ENCODE measurements at regions not wholly inside any gene's neighbourhood (a gene's known extent, or its start where the extent isn't known, plus 50 kb on each side); places are given as distances from the start of the nearest gene placed in this dataset.

- no peak overlapping the region for H3K27ac Mint-ChIP-seq (ENCODE audit: unreplicated experiment)
- H3K4me3 Mint-ChIP-seq (ENCODE audit: unreplicated experiment) = no peak overlapping the region
- no peak for TF ChIP-seq CTCF (IDR thresholded peaks at IDR 0.05)
- no peaks in the 10 kb centered on the region for H3K4me1 Mint-ChIP-seq (ENCODE audit: unreplicated experiment)
- H3K27me3 Mint-ChIP-seq (ENCODE audit: unreplicated experiment) = peaks cover 5% of the 10 kb centered on the region
- no peak for DNase-seq (ENCODE audit: extremely low spot score, unreplicated experiment)
- no peaks in the 10 kb centered on the region for H3K9me3 Mint-ChIP-seq (ENCODE audit: unreplicated experiment)
- H3K36me3 Mint-ChIP-seq (ENCODE audit: unreplicated experiment) = no peaks in the 10 kb centered on the region
These were observed 807.9 kb downstream of the CDH8 start for GRCh38 chr16:61228371-61228770.

GRCh38 chr16:61215605-61216004 lies 820.6 kb downstream of the CDH8 start:
- H3K36me3 Mint-ChIP-seq (ENCODE audit: unreplicated experiment) = no peaks in the 10 kb centered on the region

GRCh38 chr16:61214780-61215179 lies 821.5 kb downstream of the CDH8 start:
- no peak for TF ChIP-seq CTCF (IDR thresholded peaks at IDR 0.05)
- H3K4me3 Mint-ChIP-seq (ENCODE audit: unreplicated experiment) = no peak overlapping the region
- H3K27me3 Mint-ChIP-seq (ENCODE audit: unreplicated experiment) = no peaks in the 10 kb centered on the region
- no peak for DNase-seq (ENCODE audit: extremely low spot score, unreplicated experiment)
- H3K4me1 Mint-ChIP-seq (ENCODE audit: unreplicated experiment) = no peaks in the 10 kb centered on the region
- no peaks in the 10 kb centered on the region for H3K9me3 Mint-ChIP-seq (ENCODE audit: unreplicated experiment)
- H3K36me3 Mint-ChIP-seq (ENCODE audit: unreplicated experiment) = no peaks in the 10 kb centered on the region
- H3K27ac Mint-ChIP-seq (ENCODE audit: unreplicated experiment) = no peak overlapping the region

More at GRCh38 chr16:61215605-61216004, 820.6 kb downstream of the CDH8 start:
- Mint-ChIP-seq H3K4me1 (ENCODE audit: unreplicated experiment) (no peaks in the 10 kb centered on the region), H3K9me3 (ENCODE audit: unreplicated experiment) (no peaks in the 10 kb centered on the region), H3K4me3 (ENCODE audit: unreplicated experiment) (no peak overlapping the region), H3K27ac (ENCODE audit: unreplicated experiment) (no peak overlapping the region), H3K27me3 (ENCODE audit: unreplicated experiment) (no peaks in the 10 kb centered on the region)
- no peak for DNase-seq (ENCODE audit: extremely low spot score, unreplicated experiment)
- no peak for TF ChIP-seq CTCF (IDR thresholded peaks at IDR 0.05)

- DNase-seq (ENCODE audit: extremely low spot score, unreplicated experiment) = no peak
- H3K4me1 Mint-ChIP-seq (ENCODE audit: unreplicated experiment) = no peaks in the 10 kb centered on the region
- no peak for TF ChIP-seq CTCF (IDR thresholded peaks at IDR 0.05)
- no peaks in the 10 kb centered on the region for H3K27me3 Mint-ChIP-seq (ENCODE audit: unreplicated experiment)
- H3K27ac Mint-ChIP-seq (ENCODE audit: unreplicated experiment) = no peak overlapping the region
- H3K4me3 Mint-ChIP-seq (ENCODE audit: unreplicated experiment) = no peak overlapping the region
- H3K9me3 Mint-ChIP-seq (ENCODE audit: unreplicated experiment) = no peaks in the 10 kb centered on the region
- no peaks in the 10 kb centered on the region for H3K36me3 Mint-ChIP-seq (ENCODE audit: unreplicated experiment)
These were observed 826.2 kb downstream of the CDH8 start for GRCh38 chr16:61210076-61210475.

GRCh38 chr16:61195006-61195405 lies 841.2 kb downstream of the CDH8 start:
- DNase-seq (ENCODE audit: extremely low spot score, unreplicated experiment) = no peak
- TF ChIP-seq CTCF (IDR thresholded peaks at IDR 0.05) = no peak
- H3K27ac Mint-ChIP-seq (ENCODE audit: unreplicated experiment) = no peak overlapping the region

More at GRCh38 chr16:61195006-61195405, 841.2 kb downstream of the CDH8 start:
- H3K27me3 Mint-ChIP-seq (ENCODE audit: unreplicated experiment) = no peaks in the 10 kb centered on the region
- H3K4me1 Mint-ChIP-seq (ENCODE audit: unreplicated experiment) = no peaks in the 10 kb centered on the region
- H3K36me3 Mint-ChIP-seq (ENCODE audit: unreplicated experiment) = no peaks in the 10 kb centered on the region
- no peak overlapping the region for H3K4me3 Mint-ChIP-seq (ENCODE audit: unreplicated experiment)
- H3K9me3 Mint-ChIP-seq (ENCODE audit: unreplicated experiment) = peaks cover 9% of the 10 kb centered on the region
